M059J (cell line): ENCODE measurements at regions not wholly inside any gene's neighbourhood (a gene's known extent, or its start where the extent isn't known, plus 50 kb on each side); places are given as distances from the start of the nearest gene placed in this dataset.

Experiments used
- DNase-seq: peaks from one replicate; pipeline ENCODE4 v3.0.0-alpha.2; 2012; ENCODE audit warnings: low read depth

GRCh38 chr18:64992654-64993053 is 758.2 kb upstream of the CDH7 start:
- DNase-seq = no peak

GRCh38 chr18:64991102-64991501 is 759.7 kb upstream of the CDH7 start:
- DNase-seq = no peak

GRCh38 chr18:64986906-64987495 is 763.8 kb upstream of the CDH7 start:
- DNase-seq = no peak

- DNase-seq = no peak
These were observed 767.1 kb upstream of the CDH7 start for GRCh38 chr18:64983497-64984238.

- DNase-seq = no peak
These were observed 768.3 kb upstream of the CDH7 start for GRCh38 chr18:64982414-64983055.

GRCh38 chr18:64981915-64982314 is 768.9 kb upstream of the CDH7 start:
- DNase-seq = no peak

GRCh38 chr18:64979791-64980190 is 771.0 kb upstream of the CDH7 start:
- DNase-seq = no peak

GRCh38 chr18:64974391-64975125 is 776.3 kb upstream of the CDH7 start:
- no peak for DNase-seq

GRCh38 chr18:64972545-64972944 is 778.3 kb upstream of the CDH7 start:
- DNase-seq = no peak

- no peak for DNase-seq
These were observed 784.1 kb upstream of the CDH7 start for GRCh38 chr18:64966667-64967066.

GRCh38 chr18:64956465-64956864 is 794.3 kb upstream of the CDH7 start:
- no peak for DNase-seq

- no peak for DNase-seq
These were observed 800.9 kb upstream of the CDH7 start for GRCh38 chr18:64949885-64950284.

GRCh38 chr18:64936671-64937070 is 787.8 kb upstream of the LINC00305 start:
- DNase-seq = no peak

- no peak for DNase-seq
These were observed 780.1 kb upstream of the LINC00305 start for GRCh38 chr18:64929036-64929435.

- DNase-seq = no peak
These were observed 771.2 kb upstream of the LINC00305 start for GRCh38 chr18:64919971-64920570.

- no peak for DNase-seq
These were observed 770.0 kb upstream of the LINC00305 start for GRCh38 chr18:64918851-64919250.

- DNase-seq = no peak
These were observed 744.5 kb upstream of the LINC00305 start for GRCh38 chr18:64893349-64893748.

GRCh38 chr18:64888956-64889355 is 740.1 kb upstream of the LINC00305 start:
- no peak for DNase-seq

- no peak for DNase-seq
These were observed 738.1 kb upstream of the LINC00305 start for GRCh38 chr18:64886995-64887394.

GRCh38 chr18:64882896-64883295 is 734.0 kb upstream of the LINC00305 start:
- DNase-seq = no peak

GRCh38 chr18:64876833-64877232 is 727.9 kb upstream of the LINC00305 start:
- DNase-seq = no peak
